NB4 (cell line): ENCODE measurements at regions not wholly inside any gene's neighbourhood (a gene's known extent, or its start where the extent isn't known, plus 50 kb on each side); places are given as distances from the start of the nearest gene placed in this dataset.

Experiments
- CTCF ChIP-seq: IDR thresholded peaks from one replicate; pipeline ENCODE4 v1.5.1; 2012; ENCODE audit warnings: low read depth, low read length
- MAX ChIP-seq: IDR thresholded peaks from 2 replicates; pipeline ENCODE4 v1.6.1; 2011; ENCODE audit warnings: low read depth, low read length
- POLR2A ChIP-seq: IDR thresholded peaks from 2 replicates; pipeline ENCODE4 v1.6.1; 2011; ENCODE audit warnings: mild to moderate bottlenecking; ENCODE audit not compliant: insufficient read length; ENCODE audit errors: extremely low read depth

- TF ChIP-seq CTCF = no peak
- no peak for TF ChIP-seq MAX
- TF ChIP-seq POLR2A = no peak
Observed at GRCh38 chr4:33255094-33255493, 2534.9 kb downstream of the PCDH7 start.
